GM12878 (cell line): ENCODE measurements at regions not wholly inside any gene's neighbourhood (a gene's known extent, or its start where the extent isn't known, plus 50 kb on each side); places are given as distances from the start of the nearest gene placed in this dataset.

Experiments
- CBFB ChIP-seq: IDR thresholded peaks from 2 replicates; pipeline ENCODE4 v1.6.1; 2016; ENCODE audit warnings: antibody characterized with exemption, low read depth
- EZH2 ChIP-seq: IDR thresholded peaks from 2 replicates; pipeline ENCODE4 v1.6.1; 2012; ENCODE audit warnings: low read depth, mild to moderate bottlenecking, control low read depth, inconsistent platforms, low read length, borderline replicate concordance; ENCODE audit not compliant: control insufficient read depth
- GABPA ChIP-seq: IDR thresholded peaks from 2 replicates; pipeline ENCODE4 v1.6.1; 2014; ENCODE audit warnings: antibody characterized with exemption, low read depth, mild to moderate bottlenecking, inconsistent platforms
- YY1 ChIP-seq: IDR thresholded peaks from 2 replicates; pipeline ENCODE4 v1.6.1; 2011; ENCODE audit warnings: low read depth, mild to moderate bottlenecking, low read length
- TF ChIP-seq, protein P1 (sequence below): fragments of 450-650 bp; IDR thresholded peaks from 2 replicates; pipeline ENCODE4 v1.6.1; 2017; ENCODE audit warnings: antibody characterized with exemption, mild to moderate bottlenecking, moderate library complexity
- TF ChIP-seq, protein P2 (sequence below): fragments of 450-650 bp; IDR thresholded peaks from 2 replicates; pipeline ENCODE4 v1.6.1; 2017; ENCODE audit warnings: mild to moderate bottlenecking

GRCh38 chrX:94830717-94831116, 1156.7 kb downstream of the FAM133A start:
- TF ChIP-seq EZH2 (no peak), CBFB (no peak), GABPA (no peak), YY1 (no peak)
- TF ChIP-seq, protein P1, sequence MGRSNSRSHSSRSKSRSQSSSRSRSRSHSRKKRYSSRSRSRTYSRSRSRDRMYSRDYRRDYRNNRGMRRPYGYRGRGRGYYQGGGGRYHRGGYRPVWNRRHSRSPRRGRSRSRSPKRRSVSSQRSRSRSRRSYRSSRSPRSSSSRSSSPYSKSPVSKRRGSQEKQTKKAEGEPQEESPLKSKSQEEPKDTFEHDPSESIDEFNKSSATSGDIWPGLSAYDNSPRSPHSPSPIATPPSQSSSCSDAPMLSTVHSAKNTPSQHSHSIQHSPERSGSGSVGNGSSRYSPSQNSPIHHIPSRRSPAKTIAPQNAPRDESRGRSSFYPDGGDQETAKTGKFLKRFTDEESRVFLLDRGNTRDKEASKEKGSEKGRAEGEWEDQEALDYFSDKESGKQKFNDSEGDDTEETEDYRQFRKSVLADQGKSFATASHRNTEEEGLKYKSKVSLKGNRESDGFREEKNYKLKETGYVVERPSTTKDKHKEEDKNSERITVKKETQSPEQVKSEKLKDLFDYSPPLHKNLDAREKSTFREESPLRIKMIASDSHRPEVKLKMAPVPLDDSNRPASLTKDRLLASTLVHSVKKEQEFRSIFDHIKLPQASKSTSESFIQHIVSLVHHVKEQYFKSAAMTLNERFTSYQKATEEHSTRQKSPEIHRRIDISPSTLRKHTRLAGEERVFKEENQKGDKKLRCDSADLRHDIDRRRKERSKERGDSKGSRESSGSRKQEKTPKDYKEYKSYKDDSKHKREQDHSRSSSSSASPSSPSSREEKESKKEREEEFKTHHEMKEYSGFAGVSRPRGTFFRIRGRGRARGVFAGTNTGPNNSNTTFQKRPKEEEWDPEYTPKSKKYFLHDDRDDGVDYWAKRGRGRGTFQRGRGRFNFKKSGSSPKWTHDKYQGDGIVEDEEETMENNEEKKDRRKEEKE, result no peak
- TF ChIP-seq, protein P2, sequence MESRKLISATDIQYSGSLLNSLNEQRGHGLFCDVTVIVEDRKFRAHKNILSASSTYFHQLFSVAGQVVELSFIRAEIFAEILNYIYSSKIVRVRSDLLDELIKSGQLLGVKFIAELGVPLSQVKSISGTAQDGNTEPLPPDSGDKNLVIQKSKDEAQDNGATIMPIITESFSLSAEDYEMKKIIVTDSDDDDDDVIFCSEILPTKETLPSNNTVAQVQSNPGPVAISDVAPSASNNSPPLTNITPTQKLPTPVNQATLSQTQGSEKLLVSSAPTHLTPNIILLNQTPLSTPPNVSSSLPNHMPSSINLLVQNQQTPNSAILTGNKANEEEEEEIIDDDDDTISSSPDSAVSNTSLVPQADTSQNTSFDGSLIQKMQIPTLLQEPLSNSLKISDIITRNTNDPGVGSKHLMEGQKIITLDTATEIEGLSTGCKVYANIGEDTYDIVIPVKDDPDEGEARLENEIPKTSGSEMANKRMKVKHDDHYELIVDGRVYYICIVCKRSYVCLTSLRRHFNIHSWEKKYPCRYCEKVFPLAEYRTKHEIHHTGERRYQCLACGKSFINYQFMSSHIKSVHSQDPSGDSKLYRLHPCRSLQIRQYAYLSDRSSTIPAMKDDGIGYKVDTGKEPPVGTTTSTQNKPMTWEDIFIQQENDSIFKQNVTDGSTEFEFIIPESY, result no peak
